ENCODE measurements at regions not wholly inside any gene's neighbourhood (a gene's known extent, or its start where the extent isn't known, plus 50 kb on each side); places are given as distances from the start of the nearest gene placed in this dataset.

- POLR2A ChIA-PET (ENCODE audit: partially characterized antibody), result no interaction called here
- TF ChIP-seq NANOG (IDR thresholded peaks at IDR 0.05; ENCODE audit: insufficient read depth, low read depth, low read length, poor library complexity, severe bottlenecking) (no peak), KDM4A (IDR thresholded peaks at IDR 0.05; ENCODE audit: low read depth, low read length, severe bottlenecking) (no peak), SAP30 (IDR thresholded peaks at IDR 0.05; ENCODE audit: insufficient read depth, insufficient replicate concordance, low read length) (no peak), MAFK (IDR thresholded peaks at IDR 0.05; ENCODE audit: low read depth, low read length) (no peak), SUZ12 (IDR thresholded peaks at IDR 0.05; ENCODE audit: low read length) (no peak), SP4 (IDR thresholded peaks at IDR 0.05; ENCODE audit: low read length) (no peak), GTF2F1 (IDR thresholded peaks at IDR 0.05; ENCODE audit: borderline replicate concordance, low read depth, low read length) (no peak), MAX (IDR thresholded peaks at IDR 0.05) (no peak), SIRT6 (IDR thresholded peaks at IDR 0.05; ENCODE audit: low read length) (no peak), GABPA (IDR thresholded peaks at IDR 0.05; ENCODE audit: borderline replicate concordance, insufficient read depth, low read length) (no peak), SP2 (IDR thresholded peaks at IDR 0.05; ENCODE audit: low read length) (no peak), EZH2 (IDR thresholded peaks at IDR 0.05; ENCODE audit: low read depth, low read length, severe bottlenecking) (no peak)
These were observed 151.5 kb upstream of the CELF4 start for GRCh38 chr18:37717098-37717497.

More at GRCh38 chr18:37717098-37717497, 151.5 kb upstream of the CELF4 start:
- Histone ChIP-seq H3K27ac (ENCODE audit: low read depth, low read length) (no peak overlapping the region), H2BK20ac (ENCODE audit: low read length) (no peak overlapping the region), H2BK5ac (ENCODE audit: low read depth, low read length) (no peak overlapping the region), H3K18ac (ENCODE audit: extremely low read depth, low read length) (no peak overlapping the region), H2AK5ac (ENCODE audit: low read depth, low read length) (no peak overlapping the region), H3K56ac (replicated peaks; ENCODE audit: insufficient read length, low read depth, low read length) (no peak overlapping the region), H4K91ac (replicated peaks; ENCODE audit: insufficient read length, low read length) (no peak overlapping the region), H3K23me2 (ENCODE audit: low read depth, low read length) (no peaks in the 10 kb centered on the region), H4K5ac (ENCODE audit: insufficient read length, low read depth, low read length) (no peak overlapping the region), H4K20me1 (replicated peaks in 1 of 2; ENCODE audit: control insufficient read depth in 1 of 2, insufficient read depth in 2 of 2, low read length in 2 of 2) (no peaks in the 10 kb centered on the region), H3K4ac (replicated peaks; ENCODE audit: insufficient read length, low read depth, low read length) (no peak overlapping the region), H3K79me1 (ENCODE audit: low read depth, low read length) (no peaks in the 10 kb centered on the region), H3K14ac (ENCODE audit: insufficient read length) (no peak overlapping the region), H3K4me3 (ENCODE audit: extremely low read depth in 1 of 4, insufficient read depth in 2 of 4, low read depth in 3 of 4, low read length in 4 of 4) (no peak overlapping the region), H3K4me2 (ENCODE audit: insufficient read depth in 1 of 2, low read depth in 2 of 2, low read length in 2 of 2) (no peak overlapping the region), H3K9ac (replicated peaks in 1 of 4; ENCODE audit: extremely low read depth in 1 of 4, low read depth in 3 of 4, low read length in 3 of 4) (no peak overlapping the region), H4K8ac (ENCODE audit: extremely low read depth, insufficient read depth, low read length) (no peak overlapping the region), H3K27me3 (replicated peaks in 1 of 4; ENCODE audit: control insufficient read depth in 3 of 4, extremely low read depth in 1 of 4, insufficient read depth in 3 of 4, low read length in 3 of 4) (no peaks in the 10 kb centered on the region; a peak in 1 of 7 replicates), H2BK15ac (ENCODE audit: low read length) (no peak overlapping the region), H2BK120ac (replicated peaks; ENCODE audit: low read depth, low read length) (no peak overlapping the region), H3K9me3 (ENCODE audit: insufficient read depth in 2 of 2, low read depth in 1 of 2, low read length in 1 of 2) (no peaks in the 10 kb centered on the region), H2BK12ac (ENCODE audit: low read depth, low read length) (no peak overlapping the region), H3K4me1 (replicated peaks in 1 of 4; ENCODE audit: control insufficient read depth in 3 of 4, insufficient read depth in 4 of 4, low read length in 3 of 4) (no peaks in the 10 kb centered on the region), H3K79me2 (ENCODE audit: control insufficient read depth in 1 of 2, insufficient read depth in 2 of 2, low read length in 2 of 2) (no peaks in the 10 kb centered on the region), H3K36me3 (ENCODE audit: control insufficient read depth in 2 of 4, insufficient read depth in 4 of 4, low read length in 3 of 4) (no peaks in the 10 kb centered on the region), H2AFZ (ENCODE audit: low read length) (no peak overlapping the region), H3K23ac (ENCODE audit: insufficient read length) (no peak overlapping the region)
- CTCF ChIA-PET (ENCODE audit: partially characterized antibody), result no interaction called here
- no peak for FAIRE-seq
- 77% methylated on average over 2 of the region's 2 CpGs; no CpG with 5 or more reads in 1 of the 2 experiments for WGBS, 2 experiments (ENCODE audit: extremely low coverage in 1 of 2, insufficient coverage in 1 of 2, insufficient read length in 1 of 2, insufficient replicate concordance in 2 of 2, low coverage in 1 of 2, low lambda C conversion rate in 2 of 2, missing lambda C conversion rate in 1 of 2)
- no peak for DNase-seq (ENCODE audit: low read depth in 1 of 2, low spot score in 2 of 2)

Measured in H1 (cell line).